ENCODE measurements at regions not wholly inside any gene's neighbourhood (a gene's known extent, or its start where the extent isn't known, plus 50 kb on each side); places are given as distances from the start of the nearest gene placed in this dataset.

- Histone ChIP-seq H3K27ac (no peak overlapping the region), H3K4me3 (no peak overlapping the region), H3K27me3 (no peaks in the 10 kb centered on the region), H3K36me3 (no peaks in the 10 kb centered on the region), H3K4me1 (no peaks in the 10 kb centered on the region), H3K9me3 (no peaks in the 10 kb centered on the region)
- no peak for DNase-seq (ENCODE audit: low spot score in 2 of 2)
- intact Hi-C loops (cut with DNase I) = no loop called here
- no peak for TF ChIP-seq CTCF (IDR thresholded peaks at IDR 0.05)
These were observed 230.2 kb upstream of the ARRDC4 start for GRCh38 chr15:97730315-97730714.

- Histone ChIP-seq H3K9me3 (no peaks in the 10 kb centered on the region), H3K27me3 (no peaks in the 10 kb centered on the region), H3K4me3 (no peak overlapping the region), H3K4me1 (no peaks in the 10 kb centered on the region), H3K36me3 (no peaks in the 10 kb centered on the region), H3K27ac (no peak overlapping the region)
- intact Hi-C loops (cut with DNase I) = no loop called here
- DNase-seq (ENCODE audit: low spot score in 2 of 2) = no peak
- no peak for TF ChIP-seq CTCF (IDR thresholded peaks at IDR 0.05)
These were observed 228.6 kb upstream of the ARRDC4 start for GRCh38 chr15:97731859-97732258.

- H3K9me3 ChIP-seq = no peaks in the 10 kb centered on the region
- no peaks in the 10 kb centered on the region for H3K4me1 ChIP-seq
- no peak overlapping the region for H3K4me3 ChIP-seq
- DNase-seq (ENCODE audit: low spot score in 2 of 2) = no peak
- no peaks in the 10 kb centered on the region for H3K36me3 ChIP-seq
- intact Hi-C loops (cut with DNase I) = no loop called here
- no peak overlapping the region for H3K27ac ChIP-seq
- H3K27me3 ChIP-seq = no peaks in the 10 kb centered on the region
- no peak for TF ChIP-seq CTCF (IDR thresholded peaks at IDR 0.05)
These were observed 227.1 kb upstream of the ARRDC4 start for GRCh38 chr15:97733373-97733772.

GRCh38 chr15:97736748-97737147 is 223.8 kb upstream of the ARRDC4 start:
- intact Hi-C loops (cut with DNase I) = no loop called here
- H3K9me3 ChIP-seq = no peaks in the 10 kb centered on the region
- DNase-seq (ENCODE audit: low spot score in 2 of 2) = no peak
- H3K4me3 ChIP-seq = no peak overlapping the region
- no peaks in the 10 kb centered on the region for H3K27me3 ChIP-seq
- no peaks in the 10 kb centered on the region for H3K36me3 ChIP-seq
- TF ChIP-seq CTCF (IDR thresholded peaks at IDR 0.05) = no peak
- H3K4me1 ChIP-seq = no peaks in the 10 kb centered on the region
- H3K27ac ChIP-seq = no peak overlapping the region

- H3K9me3 ChIP-seq = peaks cover 0 to 6% of the 10 kb centered on the region in 2 donors
- H3K36me3 ChIP-seq = no peaks in the 10 kb centered on the region
- H3K27me3 ChIP-seq = no peaks in the 10 kb centered on the region
- no peak overlapping the region for H3K27ac ChIP-seq
- intact Hi-C loops (cut with DNase I) = no loop called here
- H3K4me1 ChIP-seq = no peaks in the 10 kb centered on the region
- H3K4me3 ChIP-seq = no peak overlapping the region
- TF ChIP-seq CTCF (IDR thresholded peaks at IDR 0.05) = peak in 2 of 3 experiments; percentile 5 to 28
- DNase-seq (ENCODE audit: low spot score in 2 of 2) = no peak
These were observed 214.9 kb upstream of the ARRDC4 start for GRCh38 chr15:97745481-97746071.

GRCh38 chr15:97747342-97747741 is 213.2 kb upstream of the ARRDC4 start:
- no peak overlapping the region for H3K4me3 ChIP-seq
- DNase-seq (ENCODE audit: low spot score in 2 of 2) = no peak
- no peaks in the 10 kb centered on the region for H3K27me3 ChIP-seq
- H3K9me3 ChIP-seq = peaks cover 0 to 6% of the 10 kb centered on the region in 2 donors
- no peaks in the 10 kb centered on the region for H3K4me1 ChIP-seq
- no peak overlapping the region for H3K27ac ChIP-seq
- intact Hi-C loops (cut with DNase I) = no loop called here
- H3K36me3 ChIP-seq = no peaks in the 10 kb centered on the region
- no peak for TF ChIP-seq CTCF (IDR thresholded peaks at IDR 0.05)
